GM12878 (cell line): ENCODE measurements at regions not wholly inside any gene's neighbourhood (a gene's known extent, or its start where the extent isn't known, plus 50 kb on each side); places are given as distances from the start of the nearest gene placed in this dataset.

Experiments used
- ATAC-seq: fragments of 200-7000 bp; cut with Tn5 transposase; 3 replicates; pipeline ENCODE4 v1.9.1; 2020; ENCODE audit warnings: mild to moderate bottlenecking, moderate library complexity
- BruUV-seq: library from RNA; stranded (reverse); fragments of 400-500 nt; replicated peaks from 2 replicates; lab custom pipeline; 2021; lab: Mats Ljungman, UMichigan
- CTCF ChIA-PET: fragments of 300-600 bp; sonication (Branson Sonifier 250); formaldehyde crosslinking; extraction: SDS; loops from one replicate; lab custom pipeline; 2021; ENCODE audit warnings: inconsistent platforms; lab: Yijun Ruan, JAX
- POLR2A ChIA-PET: fragments of 350-600 bp; formaldehyde crosslinking; extraction: SDS; loops from one replicate; lab custom pipeline; 2021; ENCODE audit warnings: inconsistent platforms; lab: Charles Lee
- RAD21 ChIA-PET: fragments of 300-600 bp; sonication (Branson Sonifier 250); formaldehyde crosslinking; loops from one replicate; lab custom pipeline; 2023; ENCODE audit warnings: antibody characterized with exemption; ENCODE audit not compliant: unreplicated experiment; lab: Charles Lee
- SMC1A ChIA-PET: fragments of 300-600 bp; sonication (Branson Sonifier 250); formaldehyde crosslinking; loops from one replicate; lab custom pipeline; 2023; ENCODE audit not compliant: unreplicated experiment, uncharacterized antibody; lab: Charles Lee
- DNase-seq: peaks from one replicate; pipeline ENCODE4 v3.0.0-alpha.2; 2011; ENCODE audit warnings: low read depth, low spot score
- FAIRE-seq: peaks from 3 replicates; lab custom pipeline; 2011; peaks lifted over from hg19 to GRCh38; lab: Jason Lieb, UNC
- H2AFZ ChIP-seq: 2 replicates; pipeline ENCODE4 v1.6.0; 2011; ENCODE audit warnings: low read depth, low read length, control low read depth; ENCODE audit not compliant: control insufficient read depth
- H3K27ac ChIP-seq: 2 replicates; pipeline ENCODE4 v1.5.1; 2011; ENCODE audit warnings: control low read depth; ENCODE audit not compliant: control insufficient read depth, insufficient read depth
- H3K27me3 ChIP-seq, 2 experiments: replicated peaks in 1 of 2; 2 replicates each; pipeline versions ENCODE4 v1.6.0 to v1.6.1; 2011; ENCODE audit warnings: low read length in 1 of 2; ENCODE audit not compliant: control insufficient read depth in 2 of 2, insufficient read depth in 2 of 2
- H3K36me3 ChIP-seq, 2 experiments: 2 replicates each; pipeline ENCODE4 v1.5.1; 2011; ENCODE audit warnings: low read length in 1 of 2; ENCODE audit not compliant: control insufficient read depth in 2 of 2, insufficient read depth in 2 of 2
- H3K4me1 ChIP-seq: 2 replicates; pipeline ENCODE4 v1.6.1; 2011; ENCODE audit warnings: mild to moderate bottlenecking, low read length, moderate library complexity, mixed read lengths; ENCODE audit not compliant: control insufficient read depth, insufficient read depth
- H3K4me2 ChIP-seq: 2 replicates; pipeline ENCODE4 v1.6.0; 2011; ENCODE audit warnings: control low read depth; ENCODE audit not compliant: control insufficient read depth, insufficient read depth
- H3K4me3 ChIP-seq: fragments of 200-600 bp; sonication (generic); 2 replicates; pipeline ENCODE4 v1.5.1; 2016
- H3K79me2 ChIP-seq: 2 replicates; pipeline ENCODE4 v1.6.0; 2011; ENCODE audit warnings: low read length; ENCODE audit not compliant: control insufficient read depth, insufficient read depth
- H3K9ac ChIP-seq: 2 replicates; pipeline ENCODE4 v1.8.0; 2011; ENCODE audit warnings: low read length, control low read depth, mixed read lengths; ENCODE audit not compliant: control insufficient read depth, insufficient read depth
- H3K9me3 ChIP-seq: replicated peaks from 3 replicates; pipeline ENCODE4 v1.5.1; 2011; ENCODE audit warnings: mild to moderate bottlenecking, low read length; ENCODE audit not compliant: control insufficient read depth, insufficient read depth
- H4K20me1 ChIP-seq: 2 replicates; pipeline ENCODE4 v1.6.0; 2011; ENCODE audit not compliant: control insufficient read depth, insufficient read depth
- ATF3 ChIP-seq: IDR thresholded peaks from 2 replicates; pipeline ENCODE4 v1.6.1; 2011; ENCODE audit warnings: low read depth, mild to moderate bottlenecking, low read length, moderate library complexity, borderline replicate concordance; ENCODE audit errors: extremely low read depth
- BACH1 ChIP-seq: fragments of 450-650 bp; IDR thresholded peaks from 2 replicates; pipeline ENCODE4 v1.6.1; 2017; ENCODE audit warnings: mild to moderate bottlenecking, borderline replicate concordance
- EP300 ChIP-seq, 2 experiments: fragments of 150-350 bp in 1 of 2; IDR thresholded peaks; 2 replicates each; pipeline ENCODE4 v1.6.1; 2011 to 2012; ENCODE audit warnings: low read depth in 2 of 2, low read length in 2 of 2, borderline replicate concordance in 1 of 2, improper control_type of control experiment in 1 of 2, inconsistent platforms in 1 of 2; ENCODE audit not compliant: control insufficient read depth in 1 of 2
- FOXK2 ChIP-seq: fragments of 450-650 bp; IDR thresholded peaks from 2 replicates; pipeline ENCODE4 v1.6.1; 2017; ENCODE audit warnings: mild to moderate bottlenecking, moderate library complexity
- HCFC1 ChIP-seq: fragments of 150-350 bp; IDR thresholded peaks from 2 replicates; pipeline ENCODE4 v1.6.1; 2014; ENCODE audit warnings: low read length
- KDM1A ChIP-seq: fragments of 200-600 bp; sonication (generic); IDR thresholded peaks from 2 replicates; pipeline ENCODE4 v1.6.1; 2016; ENCODE audit warnings: borderline replicate concordance
- MYB ChIP-seq: fragments of 150-350 bp; IDR thresholded peaks from 2 replicates; pipeline ENCODE4 v1.6.1; 2014; ENCODE audit warnings: mild to moderate bottlenecking, low read depth, low read length, borderline replicate concordance
- NKRF ChIP-seq: fragments of 450-650 bp; conservative IDR thresholded peaks from 2 replicates; pipeline ENCODE4 v1.6.1; 2017; ENCODE audit warnings: mild to moderate bottlenecking, moderate library complexity
- NR2F1 ChIP-seq: fragments of 450-650 bp; conservative IDR thresholded peaks from 2 replicates; pipeline ENCODE4 v1.6.1; 2017; ENCODE audit warnings: mild to moderate bottlenecking
- PAX5 ChIP-seq: IDR thresholded peaks from 2 replicates; pipeline ENCODE4 v1.6.1; 2011; ENCODE audit warnings: low read depth, low read length, borderline replicate concordance
- RAD21 ChIP-seq: IDR thresholded peaks from 2 replicates; pipeline ENCODE4 v1.6.1; 2011; ENCODE audit warnings: mild to moderate bottlenecking, low read depth, low read length, moderate library complexity; ENCODE audit not compliant: insufficient read depth
- RELA ChIP-seq: fragments of 450-650 bp; IDR thresholded peaks from 2 replicates; pipeline ENCODE4 v1.8.0; 2014; ENCODE audit warnings: borderline replicate concordance; ENCODE audit not compliant: partially characterized antibody
- SIN3A ChIP-seq: IDR thresholded peaks from 2 replicates; pipeline ENCODE4 v1.6.1; 2012; ENCODE audit warnings: low read depth, low read length, improper control_type of control experiment
- TBL1XR1 ChIP-seq: IDR thresholded peaks from 2 replicates; pipeline ENCODE4 v1.6.1; 2012; ENCODE audit warnings: low read depth, low read length, improper control_type of control experiment
- TCF7 ChIP-seq: IDR thresholded peaks from 2 replicates; pipeline ENCODE4 v1.6.1; 2014; ENCODE audit warnings: antibody characterized with exemption, borderline replicate concordance
- WRNIP1 ChIP-seq: IDR thresholded peaks from 2 replicates; pipeline ENCODE4 v1.6.1; 2011; ENCODE audit warnings: low read depth, low read length, improper control_type of control experiment, borderline replicate concordance
- ZBTB33 ChIP-seq: fragments of 450-650 bp; IDR thresholded peaks from 2 replicates; pipeline ENCODE4 v1.6.1; 2017; ENCODE audit warnings: mild to moderate bottlenecking
- ZNF207 ChIP-seq: fragments of 450-650 bp; IDR thresholded peaks from 2 replicates; pipeline ENCODE4 v1.6.1; 2014; ENCODE audit warnings: antibody characterized with exemption, mild to moderate bottlenecking, borderline replicate concordance
- WGBS: methylation state at CpG from one replicate; pipeline ENCODE4 v1.1.6; 2016; ENCODE audit warnings: low lambda C conversion rate; ENCODE audit not compliant: insufficient replicate concordance, insufficient coverage; ENCODE audit errors: missing lambda C conversion rate; 5-methylcytosine and 5-hydroxymethylcytosine counted together
- in situ Hi-C: fragments of 300-500 bp; cut with MboI; formaldehyde crosslinking; loops from 9 replicates; pipeline ENCODE4 v1.14.3; 2018; ENCODE audit warnings: mixed read lengths
- intact Hi-C: fragments of 100-400 bp; cut with micrococcal nuclease; formaldehyde crosslinking; loops from one replicate; pipeline ENCODE4 v1.14.2; 2022; ENCODE audit not compliant: unreplicated experiment

GRCh38 chr6:134531188-134531551 is 213.3 kb upstream of the SGK1 start (continued):
- TF ChIP-seq NKRF: no peak
- TF ChIP-seq TCF7: no peak
- TF ChIP-seq SIN3A: no peak
- no peak for TF ChIP-seq RAD21
- TF ChIP-seq, all 136 proteins: peak for 0

- FAIRE-seq (no peak), DNase-seq (no peak), ATAC-seq (no peak)
- BruUV-seq: no TSS peak
- H3K27ac ChIP-seq: no peak overlapping the region
- no peak overlapping the region for H3K4me3 ChIP-seq
- in situ Hi-C loops: no loop called here
- H3K9ac ChIP-seq: no peak overlapping the region
- RAD21 ChIA-PET: no interaction called here
- WGBS: 10% methylated on average over 4 of the region's 4 CpGs
- intact Hi-C loops: loop anchor here (10.0 kb wide), 1 partner anchor 355 kb away; no protein-coding TSS in a partner anchor
- H3K9me3 ChIP-seq: no peaks in the 10 kb centered on the region
- no peaks in the 10 kb centered on the region for H4K20me1 ChIP-seq
- no peaks in the 10 kb centered on the region for H3K79me2 ChIP-seq
- H3K4me1 ChIP-seq: no peaks in the 10 kb centered on the region
- H3K4me2 ChIP-seq: no peak overlapping the region
- CTCF ChIA-PET: interaction anchor here (1.3 kb wide), 1 partner anchor 17 kb away, joined by 3 read pairs; no protein-coding TSS in a partner anchor
- SMC1A ChIA-PET: no interaction called here
- TF ChIP-seq NR2F1 (no peak), KDM1A (no peak), EP300 (IDR thresholded peaks at IDR 0.05; ENCODE audit: borderline replicate concordance in 1 of 2, control insufficient read depth in 1 of 2, low read depth in 2 of 2, low read length in 2 of 2) (no peak), PAX5 (no peak), WRNIP1 (no peak), ZBTB33 (no peak), ZNF207 (no peak), ATF3 (no peak), BACH1 (no peak), HCFC1 (no peak), FOXK2 (no peak), MYB (no peak), RELA (no peak), TBL1XR1 (no peak)
- no peaks in the 10 kb centered on the region for H3K36me3 ChIP-seq
- POLR2A ChIA-PET: no interaction called here
- no peak overlapping the region for H2AFZ ChIP-seq
- peaks cover 0 to 2% of the 10 kb centered on the region in 2 experiments; a peak in 1 of 4 replicates for H3K27me3 ChIP-seq
These were observed 212.0 kb upstream of the SGK1 start for GRCh38 chr6:134529921-134530320.
